CD8-positive, alpha-beta memory T cell (primary cell): ENCODE measurements at regions not wholly inside any gene's neighbourhood (a gene's known extent, or its start where the extent isn't known, plus 50 kb on each side); places are given as distances from the start of the nearest gene placed in this dataset.
"Not testable (repeated sequence)": the region's sequence is repeated elsewhere in the genome, so short reads cannot be mapped to it uniquely, and the experiment has no call there.

Source experiments
- CTCF ChIA-PET: fragments of 350-600 bp; sonication (Branson Sonifier 250); formaldehyde crosslinking; loops from one replicate; lab custom pipeline; 2021; ENCODE audit warnings: antibody characterized with exemption; lab: Charles Lee
- POLR2A ChIA-PET: fragments of 350-600 bp; sonication (Branson Sonifier 250); formaldehyde crosslinking; loops from one replicate; lab custom pipeline; 2021; ENCODE audit warnings: antibody characterized with exemption; lab: Charles Lee
- DNase-seq, 5 donors: peaks; one replicate each; pipeline versions ENCODE4 v3.0.0 to v3.0.0-alpha.2; 2020 to 2022; ENCODE audit warnings: mixed read lengths in 1 of 5
- H3K27ac ChIP-seq: one replicate; pipeline ENCODE4 v1.7.0; 2013; ENCODE audit warnings: low read depth, mild to moderate bottlenecking, low read length, moderate library complexity
- H3K27me3 ChIP-seq: 2 replicates; pipeline ENCODE4 v1.7.0; 2013; ENCODE audit warnings: low read length, mild to moderate bottlenecking; ENCODE audit not compliant: insufficient read depth, poor library complexity, severe bottlenecking
- H3K36me3 ChIP-seq: 2 replicates; pipeline ENCODE4 v1.7.0; 2013; ENCODE audit warnings: mild to moderate bottlenecking, low read length, moderate library complexity; ENCODE audit not compliant: insufficient read depth
- H3K4me1 ChIP-seq: 2 replicates; pipeline ENCODE4 v1.7.0; 2013; ENCODE audit warnings: mild to moderate bottlenecking, low read length, moderate library complexity; ENCODE audit not compliant: insufficient read depth
- H3K4me3 ChIP-seq: 2 replicates; pipeline ENCODE4 v1.7.0; 2013; ENCODE audit warnings: mild to moderate bottlenecking, low read length
- H3K9me3 ChIP-seq: 2 replicates; pipeline ENCODE4 v1.7.0; 2013; ENCODE audit warnings: mild to moderate bottlenecking, low read length
- H3K27ac Mint-ChIP-seq, 8 donors: one replicate each; pipeline ENCODE4 v1.8.0; 2020 to 2021; ENCODE audit warnings: mixed read lengths in 8 of 8, mild to moderate bottlenecking in 6 of 8, inconsistent platforms in 3 of 8, moderate library complexity in 3 of 8
- H3K27me3 Mint-ChIP-seq, 2 donors: one replicate each; pipeline ENCODE4 v1.8.0; 2020 to 2021; ENCODE audit warnings: mixed read lengths in 2 of 2, mild to moderate bottlenecking in 1 of 2, moderate library complexity in 1 of 2
- H3K36me3 Mint-ChIP-seq, 3 donors: one replicate each; pipeline ENCODE4 v1.8.0; 2020 to 2021; ENCODE audit warnings: mixed read lengths in 3 of 3, inconsistent platforms in 1 of 3, mild to moderate bottlenecking in 1 of 3
- H3K4me1 Mint-ChIP-seq, 3 donors: one replicate each; pipeline ENCODE4 v1.8.0; 2020 to 2021; ENCODE audit warnings: mixed read lengths in 3 of 3, inconsistent platforms in 1 of 3, mild to moderate bottlenecking in 1 of 3
- H3K4me3 Mint-ChIP-seq, 7 donors: one replicate each; pipeline ENCODE4 v1.8.0; 2020 to 2021; ENCODE audit warnings: mixed read lengths in 7 of 7, mild to moderate bottlenecking in 6 of 7, moderate library complexity in 4 of 7, inconsistent platforms in 2 of 7
- H3K9me3 Mint-ChIP-seq, 5 donors: one replicate each; pipeline ENCODE4 v1.8.0; 2020 to 2022; ENCODE audit warnings: mixed read lengths in 5 of 5, mild to moderate bottlenecking in 3 of 5, moderate library complexity in 2 of 5, inconsistent platforms in 1 of 5

DNA sequence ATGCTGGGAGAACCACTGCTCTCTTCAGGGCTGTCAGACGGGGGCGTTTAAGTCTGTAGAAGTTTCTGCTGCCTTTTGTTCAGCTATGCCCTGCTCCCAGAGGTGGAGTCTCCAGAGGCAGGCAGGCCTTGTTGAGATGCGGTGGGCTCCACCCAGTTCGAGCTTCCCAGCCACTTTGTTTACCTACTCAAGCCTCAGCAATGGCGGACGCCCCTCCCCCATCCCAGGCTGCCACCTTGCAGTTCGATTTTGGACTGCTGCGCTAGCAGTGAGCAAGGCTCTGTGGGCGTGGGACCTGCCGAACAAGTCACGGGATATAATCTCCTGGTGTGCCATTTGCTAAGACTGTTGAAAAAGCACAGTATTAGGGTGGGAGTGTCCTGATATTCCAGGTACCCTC lies 1057.9 kb upstream of the LRRTM1 start:
- H3K27me3 ChIP-seq, CTCF ChIA-PET, H3K27me3 Mint-ChIP-seq, H3K4me3 ChIP-seq, H3K4me1 Mint-ChIP-seq, H3K4me3 Mint-ChIP-seq, H3K36me3 Mint-ChIP-seq, H3K27ac ChIP-seq, H3K27ac Mint-ChIP-seq, POLR2A ChIA-PET, H3K9me3 ChIP-seq, H3K4me1 ChIP-seq, H3K36me3 ChIP-seq: not testable (repeated sequence)
- H3K9me3 Mint-ChIP-seq = peaks cover 11 to 28% (median 17%) of the 10 kb centered on the region in 5 donors
- peak in 1 of 5 donors; percentile 38 for DNase-seq

DNA sequence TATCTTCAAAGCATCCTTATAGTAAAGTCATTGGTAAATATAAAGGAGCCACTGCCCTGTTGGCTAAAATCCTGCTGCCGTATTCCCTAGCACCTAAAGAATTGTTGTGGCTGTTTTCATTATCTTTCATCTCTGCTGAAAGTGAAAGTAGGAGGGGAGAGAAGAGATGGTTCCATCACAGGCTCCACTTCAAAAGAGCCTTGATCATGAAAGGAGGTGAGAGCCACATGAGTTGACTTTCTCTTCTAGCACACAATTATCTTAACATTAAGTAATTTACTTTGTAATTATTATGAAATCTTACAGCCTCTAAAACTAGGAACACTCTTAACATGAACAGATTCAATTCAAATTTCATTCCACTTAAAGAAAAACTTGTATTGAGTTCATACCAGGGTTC lies 1050.9 kb upstream of the LRRTM1 start:
- CTCF ChIA-PET = no interaction called here
- POLR2A ChIA-PET = no interaction called here
- no peak for DNase-seq
- no peaks in the 10 kb centered on the region for H3K27me3 ChIP-seq
- no peaks in the 10 kb centered on the region for H3K36me3 ChIP-seq
- H3K27ac ChIP-seq = no peak overlapping the region
- H3K36me3 Mint-ChIP-seq = no peaks in the 10 kb centered on the region
- H3K4me1 ChIP-seq = no peaks in the 10 kb centered on the region
- no peak overlapping the region for H3K4me3 ChIP-seq
- H3K9me3 Mint-ChIP-seq = peaks cover 15 to 27% (median 23%) of the 10 kb centered on the region in 5 donors
- H3K27ac Mint-ChIP-seq = no peak overlapping the region
- no peaks in the 10 kb centered on the region for H3K9me3 ChIP-seq
- H3K4me1 Mint-ChIP-seq = no peaks in the 10 kb centered on the region
- no peak overlapping the region for H3K4me3 Mint-ChIP-seq
- H3K27me3 Mint-ChIP-seq = no peaks in the 10 kb centered on the region

DNA sequence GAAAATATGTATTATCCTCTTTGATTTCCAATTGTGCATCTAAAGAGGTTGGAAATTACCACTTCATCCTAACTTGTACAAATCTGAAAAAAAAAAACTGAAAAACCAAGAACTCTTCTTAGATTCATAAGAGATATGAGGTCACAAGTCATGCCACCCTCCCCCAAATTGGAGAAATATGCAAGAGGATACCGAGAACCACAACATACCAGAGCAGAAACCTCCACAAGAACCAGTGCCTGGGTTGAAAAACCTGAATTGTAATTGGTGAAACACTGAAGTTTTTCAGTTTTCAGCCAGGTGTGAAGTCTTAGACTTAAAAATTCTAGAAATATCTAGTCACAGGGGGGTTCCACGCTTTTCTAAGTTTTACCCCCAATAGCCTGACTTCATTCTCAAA lies 1029.5 kb upstream of the LRRTM1 start:
- ChIA-PET POLR2A (no interaction called here), CTCF (no interaction called here)
- Mint-ChIP-seq H3K36me3 (no peaks in the 10 kb centered on the region), H3K4me3 (no peak overlapping the region), H3K9me3 (peaks cover 5 to 31% (median 14%) of the 10 kb centered on the region in 5 donors), H3K4me1 (no peaks in the 10 kb centered on the region), H3K27me3 (no peaks in the 10 kb centered on the region), H3K27ac (no peak overlapping the region)
- DNase-seq = no peak
- Histone ChIP-seq H3K4me1 (no peaks in the 10 kb centered on the region), H3K27me3 (no peaks in the 10 kb centered on the region), H3K9me3 (no peaks in the 10 kb centered on the region), H3K4me3 (no peak overlapping the region), H3K27ac (no peak overlapping the region), H3K36me3 (no peaks in the 10 kb centered on the region)

DNA sequence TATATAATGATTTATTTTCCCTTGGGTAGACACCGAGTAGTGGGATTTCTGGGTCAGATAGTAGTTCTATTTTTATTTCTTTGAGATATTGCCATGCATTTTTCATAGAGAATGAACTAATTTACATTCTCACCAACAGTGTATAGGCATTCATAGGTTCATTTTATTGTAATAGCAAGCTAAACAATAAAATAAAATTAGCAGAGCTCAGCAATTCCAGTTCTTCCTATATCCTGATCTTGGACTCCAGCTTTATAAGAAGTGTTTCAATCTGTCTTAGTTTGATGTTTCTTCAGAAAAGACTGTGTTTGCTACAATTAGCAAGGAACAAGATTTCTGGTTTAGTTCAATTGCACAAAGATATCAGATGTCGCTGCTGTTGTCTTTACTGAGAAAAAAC lies 1024.4 kb upstream of the LRRTM1 start:
- H3K27ac ChIP-seq = no peak overlapping the region
- H3K4me1 ChIP-seq = no peaks in the 10 kb centered on the region
- ChIA-PET POLR2A (no interaction called here), CTCF (no interaction called here)
- H3K27me3 Mint-ChIP-seq = peaks cover 0 to 1% of the 10 kb centered on the region in 2 donors
- no peak overlapping the region for H3K4me3 ChIP-seq
- H3K9me3 Mint-ChIP-seq = peaks cover 5 to 20% (median 11%) of the 10 kb centered on the region in 5 donors
- H3K36me3 Mint-ChIP-seq = no peaks in the 10 kb centered on the region
- DNase-seq = no peak
- H3K36me3 ChIP-seq = no peaks in the 10 kb centered on the region
- H3K4me3 Mint-ChIP-seq = no peak overlapping the region
- H3K27me3 ChIP-seq = no peaks in the 10 kb centered on the region
- H3K4me1 Mint-ChIP-seq = no peaks in the 10 kb centered on the region
- H3K9me3 ChIP-seq = peaks cover 5% of the 10 kb centered on the region
- no peak overlapping the region for H3K27ac Mint-ChIP-seq

DNA sequence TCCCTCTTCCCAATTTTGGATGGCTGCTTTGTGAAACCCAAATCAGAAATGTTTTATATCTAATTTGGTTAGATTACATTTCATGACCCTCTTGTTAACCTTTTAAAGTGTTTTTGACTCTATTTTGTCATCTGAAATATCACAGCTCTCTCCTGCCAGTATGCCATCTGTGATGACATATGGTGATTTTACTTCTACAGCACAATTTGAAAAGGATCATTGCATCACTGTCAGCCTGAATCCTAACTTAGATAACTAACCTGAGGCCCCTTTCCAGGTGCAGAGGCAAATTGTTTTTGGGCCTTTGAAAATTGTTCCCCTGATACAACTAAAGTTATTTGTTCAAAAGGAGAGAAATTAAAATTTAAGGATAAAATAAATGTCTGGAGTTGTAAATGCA lies 1023.4 kb upstream of the LRRTM1 start:
- H3K27ac ChIP-seq = no peak overlapping the region
- no peak overlapping the region for H3K4me3 ChIP-seq
- H3K9me3 ChIP-seq = peaks cover 5% of the 10 kb centered on the region
- no peaks in the 10 kb centered on the region for H3K4me1 Mint-ChIP-seq
- peaks cover 0 to 1% of the 10 kb centered on the region in 2 donors for H3K27me3 Mint-ChIP-seq
- no peak overlapping the region for H3K27ac Mint-ChIP-seq
- ChIA-PET POLR2A (no interaction called here), CTCF (interaction anchor here (0.8 kb wide), 1 partner anchor 17 kb away, joined by 3 read pairs; no protein-coding TSS in a partner anchor)
- no peak overlapping the region for H3K4me3 Mint-ChIP-seq
- H3K27me3 ChIP-seq = no peaks in the 10 kb centered on the region
- H3K9me3 Mint-ChIP-seq = peaks cover 7 to 25% (median 17%) of the 10 kb centered on the region in 5 donors
- H3K4me1 ChIP-seq = no peaks in the 10 kb centered on the region
- no peak for DNase-seq
- H3K36me3 Mint-ChIP-seq = no peaks in the 10 kb centered on the region
- no peaks in the 10 kb centered on the region for H3K36me3 ChIP-seq

DNA sequence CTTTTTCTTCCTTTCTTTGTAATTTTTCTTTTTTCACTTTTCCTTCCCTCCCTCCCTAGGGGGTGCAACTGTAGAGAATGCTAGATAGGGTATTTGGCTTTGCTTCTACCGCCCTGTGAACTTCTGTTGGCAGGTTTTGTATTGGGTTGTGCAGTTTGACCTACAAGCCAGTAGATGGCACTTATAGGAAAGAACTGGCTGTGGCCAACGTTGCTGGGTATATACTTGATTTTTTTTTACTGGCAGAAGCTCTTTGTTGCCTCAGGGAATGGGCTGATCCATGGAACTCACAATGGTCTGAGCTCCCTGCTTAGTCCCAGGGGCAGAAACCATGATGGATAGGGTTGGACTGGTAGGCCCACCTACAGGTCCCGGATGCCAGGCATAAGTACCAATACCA lies 1019.5 kb upstream of the LRRTM1 start:
- Histone ChIP-seq H3K36me3 (no peaks in the 10 kb centered on the region), H3K4me1 (no peaks in the 10 kb centered on the region), H3K27ac (no peak overlapping the region), H3K4me3 (no peak overlapping the region), H3K27me3 (no peaks in the 10 kb centered on the region), H3K9me3 (peaks cover 5% of the 10 kb centered on the region)
- POLR2A ChIA-PET = no interaction called here
- Mint-ChIP-seq H3K27ac (no peak overlapping the region), H3K4me1 (no peaks in the 10 kb centered on the region), H3K27me3 (peaks cover 0 to 1% of the 10 kb centered on the region in 2 donors), H3K4me3 (no peak overlapping the region), H3K9me3 (peaks cover 10 to 33% (median 25%) of the 10 kb centered on the region in 5 donors), H3K36me3 (no peaks in the 10 kb centered on the region)
- CTCF ChIA-PET = no interaction called here
- no peak for DNase-seq

DNA sequence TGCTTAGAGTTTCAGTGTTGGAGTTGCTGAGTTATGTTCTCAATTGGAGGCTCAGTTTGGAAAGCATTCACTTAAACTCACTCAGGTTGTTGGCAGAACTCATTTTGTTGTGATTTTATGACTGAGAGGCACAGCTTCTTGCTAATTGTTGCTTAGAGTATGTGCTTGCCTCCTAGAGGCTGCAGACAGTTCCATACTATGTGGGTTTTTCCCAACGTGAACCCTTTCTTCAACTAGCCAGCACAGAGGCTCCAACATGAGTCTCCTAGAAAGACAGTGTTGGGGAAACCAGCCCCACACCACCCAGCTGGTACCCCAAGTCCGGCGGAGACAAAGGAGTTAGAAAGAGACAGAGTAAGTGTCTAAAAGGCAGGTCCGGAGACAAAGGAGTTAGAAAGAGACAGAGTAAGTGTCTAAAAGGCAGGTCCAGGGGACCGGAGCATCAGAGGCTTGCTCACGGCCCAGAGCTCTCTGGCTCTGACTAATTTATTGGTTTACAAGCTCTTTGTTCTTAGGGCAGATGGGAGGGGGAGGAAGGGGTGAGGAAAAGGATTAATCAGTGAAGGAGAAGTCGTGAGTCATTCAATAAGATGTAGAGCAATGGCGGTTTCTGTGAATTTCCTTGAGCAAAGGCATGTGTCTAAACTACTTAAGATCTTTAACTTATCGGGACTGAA lies 999.7 kb upstream of the LRRTM1 start:
- POLR2A ChIA-PET = no interaction called here
- no peaks in the 10 kb centered on the region for H3K4me1 Mint-ChIP-seq
- Histone ChIP-seq H3K27ac (no peak overlapping the region), H3K27me3 (no peaks in the 10 kb centered on the region), H3K4me3 (no peak overlapping the region), H3K9me3 (no peaks in the 10 kb centered on the region), H3K36me3 (no peaks in the 10 kb centered on the region), H3K4me1 (no peaks in the 10 kb centered on the region)
- H3K4me3 Mint-ChIP-seq = no peak overlapping the region
- H3K27me3 Mint-ChIP-seq = no peaks in the 10 kb centered on the region
- H3K36me3 Mint-ChIP-seq = no peaks in the 10 kb centered on the region
- DNase-seq = no peak
- H3K9me3 Mint-ChIP-seq = peaks cover 17 to 41% (median 20%) of the 10 kb centered on the region in 5 donors
- CTCF ChIA-PET = no interaction called here
- peak overlapping the region in 1 of 8 donors; percentile 10 for H3K27ac Mint-ChIP-seq

DNA sequence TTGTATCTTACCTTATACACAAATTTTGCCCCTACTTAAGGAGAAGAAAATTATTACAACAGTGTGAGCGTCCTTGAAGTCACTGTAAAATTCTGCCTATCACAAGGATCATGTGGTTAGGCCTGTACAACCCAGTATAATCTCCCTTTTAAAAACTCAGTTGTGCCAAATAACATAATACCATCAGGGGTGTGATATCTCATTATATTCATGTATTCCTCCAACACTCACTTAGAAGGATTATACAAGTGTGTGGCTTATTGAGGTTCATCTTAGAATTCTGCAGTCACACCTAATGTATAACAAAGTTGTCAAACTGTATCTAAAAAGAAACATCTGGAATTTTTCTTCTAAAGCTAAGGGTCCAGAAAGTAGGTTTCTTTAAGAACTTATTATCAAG lies 998.8 kb upstream of the LRRTM1 start:
- Mint-ChIP-seq H3K4me3 (no peak overlapping the region), H3K4me1 (no peaks in the 10 kb centered on the region), H3K36me3 (no peaks in the 10 kb centered on the region), H3K9me3 (peaks cover 17 to 46% (median 20%) of the 10 kb centered on the region in 5 donors), H3K27ac (no peak overlapping the region), H3K27me3 (no peaks in the 10 kb centered on the region)
- CTCF ChIA-PET = no interaction called here
- no peak for DNase-seq
- no peaks in the 10 kb centered on the region for H3K4me1 ChIP-seq
- no peak overlapping the region for H3K4me3 ChIP-seq
- POLR2A ChIA-PET = no interaction called here
- H3K9me3 ChIP-seq = no peaks in the 10 kb centered on the region
- no peaks in the 10 kb centered on the region for H3K27me3 ChIP-seq
- no peaks in the 10 kb centered on the region for H3K36me3 ChIP-seq
- H3K27ac ChIP-seq = no peak overlapping the region
